ENCODE measurements at regions not wholly inside any gene's neighbourhood (a gene's known extent, or its start where the extent isn't known, plus 50 kb on each side); places are given as distances from the start of the nearest gene placed in this dataset.

DNA sequence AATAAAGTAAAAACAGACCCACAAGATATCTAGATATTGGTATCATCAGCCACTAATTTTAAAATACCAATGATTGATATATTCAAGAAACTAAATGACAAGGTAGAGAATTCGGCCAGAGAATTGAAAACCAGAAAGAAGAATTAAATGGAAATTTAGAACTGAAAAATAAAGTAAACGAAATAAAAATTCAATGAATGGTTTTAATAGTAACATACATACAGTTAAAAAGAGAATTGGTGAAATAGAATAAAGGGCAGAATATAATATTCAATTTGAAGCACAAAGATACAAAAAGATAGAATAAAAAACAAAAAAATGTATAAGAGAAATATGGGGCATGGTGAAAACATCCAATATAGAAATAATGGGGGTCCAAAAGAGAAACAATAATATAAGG is 64.0 kb upstream of the GUCA2B start:
- TF ChIP-seq CBX8 (IDR thresholded peaks at IDR 0.05): no peak
- TF ChIP-seq, protein P1, sequence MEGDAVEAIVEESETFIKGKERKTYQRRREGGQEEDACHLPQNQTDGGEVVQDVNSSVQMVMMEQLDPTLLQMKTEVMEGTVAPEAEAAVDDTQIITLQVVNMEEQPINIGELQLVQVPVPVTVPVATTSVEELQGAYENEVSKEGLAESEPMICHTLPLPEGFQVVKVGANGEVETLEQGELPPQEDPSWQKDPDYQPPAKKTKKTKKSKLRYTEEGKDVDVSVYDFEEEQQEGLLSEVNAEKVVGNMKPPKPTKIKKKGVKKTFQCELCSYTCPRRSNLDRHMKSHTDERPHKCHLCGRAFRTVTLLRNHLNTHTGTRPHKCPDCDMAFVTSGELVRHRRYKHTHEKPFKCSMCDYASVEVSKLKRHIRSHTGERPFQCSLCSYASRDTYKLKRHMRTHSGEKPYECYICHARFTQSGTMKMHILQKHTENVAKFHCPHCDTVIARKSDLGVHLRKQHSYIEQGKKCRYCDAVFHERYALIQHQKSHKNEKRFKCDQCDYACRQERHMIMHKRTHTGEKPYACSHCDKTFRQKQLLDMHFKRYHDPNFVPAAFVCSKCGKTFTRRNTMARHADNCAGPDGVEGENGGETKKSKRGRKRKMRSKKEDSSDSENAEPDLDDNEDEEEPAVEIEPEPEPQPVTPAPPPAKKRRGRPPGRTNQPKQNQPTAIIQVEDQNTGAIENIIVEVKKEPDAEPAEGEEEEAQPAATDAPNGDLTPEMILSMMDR (IDR thresholded peaks at IDR 0.05): no peak
- no peak for TF ChIP-seq NFE2L2 (conservative IDR thresholded peaks at IDR 0.05; ENCODE audit: low read length)
- TF ChIP-seq EP300 (IDR thresholded peaks at IDR 0.05): no peak
- TF ChIP-seq PHF8 (IDR thresholded peaks at IDR 0.05; ENCODE audit: borderline replicate concordance, low read depth): no peak
- no peak for TF ChIP-seq EHMT2 (IDR thresholded peaks at IDR 0.05; ENCODE audit: low read depth)
- no peak for TF ChIP-seq RAD21 (conservative IDR thresholded peaks at IDR 0.05 in 1 of 2, IDR thresholded peaks at IDR 0.05 in 1 of 2)
- TF ChIP-seq POLR2A (IDR thresholded peaks at IDR 0.05; ENCODE audit: low read length): no peak
- no peak for TF ChIP-seq GATA3 (IDR thresholded peaks at IDR 0.05; ENCODE audit: borderline replicate concordance)
- no peak for TF ChIP-seq MAX (IDR thresholded peaks at IDR 0.05)
- no peak for TF ChIP-seq TP53 (CRISPR knock-in tag; IDR thresholded peaks at IDR 0.05)
